GM12873 (cell line): ENCODE measurements at regions not wholly inside any gene's neighbourhood (a gene's known extent, or its start where the extent isn't known, plus 50 kb on each side); places are given as distances from the start of the nearest gene placed in this dataset.

Experiments used
- CTCF ChIP-seq: IDR thresholded peaks from 2 replicates; pipeline ENCODE4 v1.5.1; 2012; ENCODE audit warnings: low read depth, mild to moderate bottlenecking, moderate library complexity, low read length, control low read depth; ENCODE audit not compliant: insufficient read depth; ENCODE audit errors: missing control alignments

DNA sequence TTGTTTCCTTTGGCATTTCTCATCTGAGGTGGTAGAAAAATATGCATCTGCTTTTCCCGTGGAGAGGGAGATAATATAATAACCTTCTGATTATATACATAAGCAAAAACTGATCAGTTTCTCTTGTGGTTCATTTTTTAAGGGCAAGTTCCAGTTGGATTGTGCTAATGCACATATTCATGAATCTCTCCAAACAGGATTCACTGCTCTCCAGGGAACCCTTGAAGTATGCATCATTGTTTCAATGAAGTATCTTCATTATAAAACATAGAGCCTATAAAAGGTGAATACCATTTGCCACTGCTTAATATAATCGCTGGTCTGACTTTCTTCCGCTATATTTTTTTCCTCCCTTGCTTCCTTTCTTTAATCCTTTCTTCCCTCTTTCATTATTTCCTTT is 384.7 kb downstream of the FIGN start:
- TF ChIP-seq CTCF, result no peak

DNA sequence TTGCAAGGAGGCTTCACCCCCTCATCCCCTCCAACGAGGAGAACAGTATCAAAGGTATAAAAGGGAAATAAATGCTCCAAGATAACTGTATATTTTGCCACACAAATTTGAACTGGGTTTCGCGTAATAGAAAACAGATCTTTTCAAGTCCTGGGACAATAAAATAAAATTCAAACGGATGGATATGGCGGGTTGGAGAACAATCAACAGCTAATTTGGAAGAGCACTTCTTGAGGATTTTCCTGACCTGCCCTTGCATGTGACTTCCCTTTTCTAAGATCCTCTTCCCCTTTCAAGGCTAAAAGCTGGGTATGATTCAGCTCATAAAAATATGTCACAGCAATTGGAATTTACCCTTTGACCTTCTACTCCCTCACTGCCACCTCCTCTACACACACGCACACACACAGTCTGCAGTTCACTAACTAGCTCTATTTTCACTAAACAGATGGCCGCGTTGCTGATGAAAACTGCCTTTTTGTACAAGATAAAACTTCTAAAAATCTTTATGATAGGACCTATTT is 386.9 kb downstream of the FIGN start:
- TF ChIP-seq CTCF, result no peak

DNA sequence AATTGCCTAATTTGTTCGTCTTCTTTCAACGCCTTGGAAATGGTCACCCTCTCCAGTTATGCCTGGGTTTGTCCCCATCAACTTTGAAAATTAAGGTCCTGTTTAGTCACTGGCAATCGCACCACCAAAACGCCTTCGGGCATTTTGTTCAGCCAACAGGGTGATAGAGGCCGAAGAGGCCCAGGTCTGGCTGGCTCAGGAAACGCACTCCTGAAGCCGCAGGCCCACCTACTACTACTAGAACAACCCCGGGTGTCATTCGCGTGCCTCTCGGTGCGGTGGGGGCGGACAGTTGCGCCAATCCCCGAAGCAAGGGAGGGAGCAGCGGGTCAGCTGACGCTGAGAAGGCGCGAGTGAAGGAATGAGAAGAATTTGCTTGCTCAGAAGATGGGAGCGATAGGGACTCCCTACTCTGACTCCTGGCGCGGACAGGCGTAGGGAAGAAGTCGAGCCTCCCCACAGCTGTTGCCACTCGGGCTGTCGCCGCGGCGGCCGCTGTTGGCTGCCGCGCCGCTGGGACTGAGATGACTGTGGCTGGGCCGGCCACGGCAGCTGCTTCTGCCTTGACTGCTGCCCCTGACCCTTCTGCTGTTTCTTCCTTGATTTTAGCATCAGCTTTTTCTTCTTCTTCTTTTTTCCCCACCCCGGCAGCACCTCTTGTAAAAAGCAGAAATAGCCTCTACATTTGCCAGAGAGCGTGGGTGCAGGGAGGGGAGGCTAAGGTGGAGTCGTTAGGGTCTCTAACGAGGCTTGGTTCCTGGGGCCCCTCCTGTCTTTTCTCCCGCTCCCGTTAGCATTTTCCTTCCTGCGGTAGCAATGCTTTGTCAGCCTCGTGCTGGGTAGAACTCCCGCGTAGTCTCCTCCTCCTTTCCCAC is 387.6 kb downstream of the FIGN start:
- no peak for TF ChIP-seq CTCF

DNA sequence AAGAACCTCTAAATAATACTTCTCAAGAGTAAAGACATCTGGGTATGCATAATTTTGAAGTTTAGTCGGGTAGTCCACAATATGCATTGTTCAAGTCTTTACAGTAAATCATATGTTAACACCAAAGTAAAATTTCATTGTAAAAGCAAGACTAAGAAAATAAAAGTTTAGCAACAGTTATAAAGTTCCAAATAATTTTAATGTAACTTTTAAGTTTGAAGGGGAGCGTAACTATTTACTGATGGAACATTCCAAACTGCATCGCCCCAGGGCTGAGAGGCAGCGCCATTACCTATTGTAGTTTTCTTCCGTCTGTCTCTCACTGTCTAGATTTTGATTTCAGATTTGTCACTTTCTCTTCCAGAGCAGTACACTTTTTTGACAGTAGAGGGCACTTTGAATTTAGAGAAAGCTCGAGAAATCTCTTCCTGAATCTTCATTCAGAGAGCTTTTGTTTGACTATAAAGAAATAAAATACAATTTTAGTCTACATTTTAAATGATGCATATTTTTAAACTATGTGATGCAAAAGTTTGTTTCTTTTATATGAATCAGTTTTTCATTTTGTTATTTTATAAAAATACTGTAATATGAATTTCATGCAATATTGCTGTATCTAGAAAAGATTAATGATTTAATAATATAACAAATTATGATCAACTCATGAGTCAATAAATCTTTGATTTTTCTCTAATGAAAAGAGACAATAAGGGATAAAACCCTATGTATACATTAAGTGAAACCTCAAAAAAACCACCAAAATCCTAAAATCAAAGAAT is 389.8 kb downstream of the FIGN start:
- peak; percentile 64 for TF ChIP-seq CTCF

DNA sequence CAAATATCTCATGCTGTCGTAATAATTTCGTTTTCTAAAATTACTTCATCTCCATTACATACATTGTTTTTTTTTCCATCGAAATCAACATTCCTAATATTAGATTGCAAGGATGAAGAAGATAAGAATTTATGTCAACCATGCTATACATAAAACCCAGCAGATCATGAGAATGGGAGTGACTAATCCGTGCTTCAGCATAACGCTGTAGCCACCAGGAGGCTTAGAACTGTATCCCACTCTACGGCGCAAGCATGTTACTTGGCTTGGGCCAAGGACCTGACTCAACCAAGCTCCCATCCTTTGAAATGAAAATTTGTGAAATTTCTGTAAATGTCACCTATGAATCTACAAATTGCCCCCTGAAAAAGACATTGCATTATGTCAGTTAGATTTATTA is 392.5 kb downstream of the FIGN start:
- no peak for TF ChIP-seq CTCF

DNA sequence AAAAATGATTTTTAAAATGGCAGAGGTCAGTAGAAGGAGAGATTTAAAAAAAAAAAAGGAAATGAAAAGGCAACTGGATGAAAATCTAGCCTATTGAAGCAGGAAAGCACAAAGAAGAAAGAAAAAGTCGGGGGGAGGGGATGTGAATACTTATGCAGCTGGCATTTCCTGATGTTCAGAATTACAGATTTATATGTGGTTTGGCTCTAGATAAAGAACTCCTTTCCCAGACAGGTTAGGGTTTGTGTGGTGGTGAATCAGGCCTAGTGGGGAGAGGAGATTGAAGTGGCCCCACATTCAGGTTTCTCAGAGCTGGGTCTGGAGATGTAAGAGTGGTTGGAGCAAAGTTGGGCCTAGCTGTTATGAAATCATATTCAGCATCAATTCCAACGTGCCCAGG is 394.4 kb downstream of the FIGN start:
- no peak for TF ChIP-seq CTCF

DNA sequence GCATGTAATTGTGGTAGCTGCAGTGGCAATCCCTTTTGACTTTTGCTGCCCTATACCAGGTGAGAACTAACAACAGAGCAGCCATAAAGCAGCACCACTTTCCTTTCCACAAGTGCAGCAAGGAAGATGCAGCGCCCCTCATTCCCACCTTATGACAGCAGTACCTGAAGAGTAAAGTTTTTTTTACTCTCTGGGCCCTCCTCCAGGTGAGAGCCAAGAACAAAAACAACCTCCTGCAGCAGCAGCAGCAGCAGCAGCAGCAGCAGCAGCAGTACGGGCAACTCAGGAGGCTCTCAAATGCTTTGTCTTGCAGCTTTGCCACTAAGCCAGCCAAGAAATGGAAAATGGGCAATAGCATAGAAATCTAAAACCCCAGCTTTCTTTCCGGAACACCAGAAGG is 397.5 kb downstream of the FIGN start:
- no peak for TF ChIP-seq CTCF
